HG03060 (cell line): ENCODE measurements at regions not wholly inside any gene's neighbourhood (a gene's known extent, or its start where the extent isn't known, plus 50 kb on each side); places are given as distances from the start of the nearest gene placed in this dataset.
A peak's percentile ranks its signal among the peaks of the same experiment; 100 is the strongest.

ENCODE experiments used
- ATAC-seq: cut with Tn5 transposase; IDR thresholded peaks from one replicate; pipeline ENCODE4 v1.9.1; 2021; ENCODE audit warnings: low read depth, moderate number of reproducible peaks; ENCODE audit not compliant: unreplicated experiment

DNA sequence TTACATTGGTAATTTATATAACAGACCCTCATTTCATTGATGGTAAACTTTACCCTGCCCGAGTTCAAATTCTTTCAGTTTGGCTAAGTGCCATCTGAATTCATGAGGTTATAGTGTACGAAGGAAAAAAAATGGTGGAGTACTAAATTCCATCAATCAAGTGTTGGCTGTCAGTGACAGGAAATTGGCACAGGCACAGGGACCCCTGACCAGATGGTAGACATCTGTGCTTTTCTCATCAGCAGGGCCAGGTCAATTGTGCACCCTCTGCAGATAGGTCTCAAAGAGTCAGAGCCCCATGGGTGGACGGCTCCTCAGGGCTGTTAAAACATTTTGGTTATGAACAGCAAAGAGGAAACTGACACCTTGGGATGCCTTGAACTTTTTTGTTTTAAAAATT, 439.2 kb downstream of the SETBP1 start:
- no peak for ATAC-seq

- ATAC-seq = no peak
These were observed 440.5 kb downstream of the SETBP1 start for GRCh38 chr18:45121146-45121545.

DNA sequence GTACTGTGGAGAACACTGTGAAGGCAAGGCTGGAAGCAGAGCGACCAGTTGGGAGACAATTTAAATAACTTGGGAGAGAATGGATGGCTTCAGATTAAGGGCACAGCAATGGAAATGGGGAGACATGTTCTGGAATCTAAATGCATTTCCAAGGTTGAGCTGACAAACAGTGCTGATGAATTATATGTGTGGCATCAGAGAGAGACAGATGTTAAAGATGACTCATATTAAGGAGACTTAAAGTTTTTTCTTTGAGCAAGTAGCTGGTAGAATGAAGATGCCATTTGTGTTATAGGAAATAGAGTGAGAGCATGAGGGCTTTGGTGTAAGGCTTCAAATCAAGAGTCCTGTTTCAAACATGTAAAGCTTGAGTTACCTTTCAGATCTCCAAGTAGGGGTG, 441.8 kb downstream of the SETBP1 start:
- no peak for ATAC-seq

DNA sequence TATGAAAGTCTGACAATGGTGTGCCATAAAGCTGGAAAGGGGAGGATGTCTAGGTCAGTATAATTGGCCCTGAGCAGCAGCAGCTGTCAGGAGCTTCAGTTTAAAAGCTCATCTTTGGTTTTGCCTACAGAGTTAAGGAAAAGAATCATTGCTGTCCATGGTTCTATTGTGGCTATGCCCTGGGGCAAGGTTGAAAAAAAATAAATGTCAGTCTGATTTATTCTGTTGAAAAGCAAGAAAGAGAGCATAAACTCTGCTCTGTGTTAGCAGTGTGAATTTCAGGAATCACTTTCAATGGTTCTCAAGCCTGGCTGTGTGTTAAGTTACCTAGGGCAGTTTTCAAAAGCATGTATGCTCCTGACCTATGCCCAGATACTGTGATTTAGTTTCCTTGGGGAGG, 446.7 kb downstream of the SETBP1 start:
- no peak for ATAC-seq

- no peak for ATAC-seq
These were observed 452.6 kb downstream of the SETBP1 start for GRCh38 chr18:45133276-45133675.

- ATAC-seq = no peak
These were observed 455.8 kb downstream of the SETBP1 start for GRCh38 chr18:45136381-45137086.

- no peak for ATAC-seq
These were observed 456.4 kb downstream of the SETBP1 start for GRCh38 chr18:45137087-45137419.

GRCh38 chr18:45139478-45139877, 458.8 kb downstream of the SETBP1 start:
- no peak for ATAC-seq

GRCh38 chr18:45142868-45143267, 462.2 kb downstream of the SETBP1 start:
- ATAC-seq = no peak

DNA sequence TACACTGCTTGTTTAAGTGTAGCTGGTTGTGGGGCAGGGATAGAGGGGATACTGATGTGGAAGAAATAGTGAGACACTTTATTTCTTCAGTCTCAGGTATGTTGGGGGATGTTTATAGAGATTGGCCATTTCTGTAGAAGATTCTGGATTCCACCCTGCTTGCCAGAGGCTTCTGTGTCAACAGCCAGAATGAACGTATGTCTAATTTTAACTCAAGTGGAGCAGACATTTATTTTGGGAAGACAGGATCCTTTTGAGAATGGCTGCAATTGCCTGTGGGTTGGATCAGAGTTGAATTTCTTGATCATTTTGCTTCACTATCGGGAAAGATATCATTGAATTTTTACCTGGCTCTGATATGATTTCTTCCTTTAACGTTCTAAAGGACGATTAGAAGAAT, 465.6 kb upstream of the SLC14A2 start:
- no peak for ATAC-seq

DNA sequence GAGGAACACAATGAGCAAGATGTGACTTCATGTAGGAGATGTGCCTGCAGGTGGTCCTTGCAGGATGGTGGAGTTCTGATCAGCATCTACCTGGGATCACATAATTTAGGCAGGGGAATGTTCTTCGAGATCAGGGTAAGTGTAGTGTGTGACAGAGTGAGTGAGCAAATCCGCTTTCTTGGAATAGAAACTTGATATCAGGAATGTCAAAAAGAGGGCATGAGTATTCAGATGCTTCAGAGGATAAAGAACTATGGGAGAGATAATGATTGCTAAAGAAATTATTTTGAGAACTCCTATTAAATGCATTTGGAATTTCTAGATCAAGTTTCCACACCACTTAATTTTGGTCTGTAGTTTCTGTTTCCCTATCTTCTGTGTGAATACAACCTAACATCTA, 463.6 kb upstream of the SLC14A2 start:
- ATAC-seq = no peak

DNA sequence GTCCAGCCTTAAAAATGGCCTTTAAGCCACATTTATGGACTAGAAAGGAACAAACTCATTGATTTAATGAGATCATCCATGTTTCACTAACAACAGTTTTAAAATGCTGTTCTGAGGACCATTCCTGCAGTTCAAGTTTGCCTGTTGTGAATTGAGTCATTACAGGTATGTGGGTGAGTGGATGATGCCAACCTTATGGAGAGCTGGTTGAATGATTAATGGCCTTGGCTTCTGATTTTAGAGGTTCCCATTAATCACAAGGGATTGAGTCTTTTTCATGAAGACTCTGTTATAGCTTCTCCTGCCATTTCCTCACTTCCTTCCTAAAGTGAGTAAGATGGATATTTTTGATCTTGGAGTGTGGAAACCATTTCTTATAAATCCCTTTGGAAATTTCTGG, 459.8 kb upstream of the SLC14A2 start:
- ATAC-seq = no peak

- ATAC-seq = no peak
These were observed 458.3 kb upstream of the SLC14A2 start for GRCh38 chr18:45156946-45157345.

DNA sequence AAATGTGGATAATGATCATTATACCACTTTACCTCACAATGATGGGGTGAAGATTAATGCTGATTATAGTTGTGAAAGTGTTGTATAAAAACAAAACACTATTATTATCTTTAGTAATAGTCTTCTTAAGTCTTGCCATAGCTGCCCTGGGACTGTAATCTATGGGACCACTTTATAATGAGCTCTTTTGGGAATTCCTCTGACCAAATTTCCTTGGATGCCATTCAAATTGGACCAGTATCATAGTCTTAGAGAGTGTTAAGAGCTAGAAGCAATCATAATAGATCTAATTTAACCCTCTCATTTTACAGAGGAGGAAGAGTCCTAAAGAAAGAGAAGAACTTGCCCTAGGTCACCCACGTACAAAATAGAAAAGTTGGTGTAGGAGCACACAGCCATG, 457.7 kb upstream of the SLC14A2 start:
- no peak for ATAC-seq

GRCh38 chr18:45161850-45162249, 453.4 kb upstream of the SLC14A2 start:
- peak; percentile 83 for ATAC-seq

- ATAC-seq = no peak
These were observed 451.4 kb upstream of the SLC14A2 start for GRCh38 chr18:45163871-45164270.

DNA sequence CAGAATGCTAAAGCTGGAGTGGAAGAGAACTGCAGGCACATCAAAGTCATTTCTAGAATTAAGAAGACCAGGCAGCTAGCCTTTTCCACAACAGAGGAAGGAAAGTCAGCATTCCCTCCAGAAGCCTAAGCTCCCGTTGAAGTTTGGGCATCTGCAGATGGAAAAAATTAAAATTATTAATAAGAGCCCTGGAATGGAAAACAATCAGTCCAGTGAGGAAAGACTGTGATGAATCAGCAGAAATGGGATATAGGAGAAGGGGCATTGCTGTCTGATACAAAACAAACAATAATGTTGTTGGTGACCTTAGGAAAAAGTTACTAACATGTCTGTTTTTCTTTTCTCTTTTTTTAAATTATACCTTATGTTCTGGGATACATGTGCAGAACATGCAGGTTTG, 450.7 kb upstream of the SLC14A2 start:
- no peak for ATAC-seq

DNA sequence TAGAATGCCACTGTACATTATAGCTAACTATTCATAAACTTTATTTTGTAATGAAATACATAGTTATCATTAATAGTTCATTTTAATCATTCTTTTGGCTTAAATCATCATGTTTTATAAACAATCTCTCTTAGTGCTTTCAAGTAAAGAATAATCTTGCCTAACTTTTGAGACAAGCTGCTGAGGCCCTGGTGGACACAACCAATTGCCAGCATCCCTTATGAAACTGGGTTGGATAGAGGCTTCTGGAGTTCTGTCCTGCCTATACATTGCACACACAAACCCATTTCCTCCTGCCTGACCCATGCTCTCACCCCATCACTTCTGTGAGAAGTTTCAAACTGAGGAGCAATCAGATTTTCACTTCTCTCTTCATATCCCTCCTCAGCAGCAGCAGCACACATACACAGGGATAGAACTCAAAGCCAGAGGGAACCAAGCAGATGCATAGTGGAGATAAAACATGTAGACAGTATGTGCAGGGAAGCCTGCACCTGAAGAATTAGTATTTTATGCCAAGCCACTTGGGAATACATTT, 450.0 kb upstream of the SLC14A2 start:
- ATAC-seq = no peak

GRCh38 chr18:45165871-45166270, 449.4 kb upstream of the SLC14A2 start:
- no peak for ATAC-seq

DNA sequence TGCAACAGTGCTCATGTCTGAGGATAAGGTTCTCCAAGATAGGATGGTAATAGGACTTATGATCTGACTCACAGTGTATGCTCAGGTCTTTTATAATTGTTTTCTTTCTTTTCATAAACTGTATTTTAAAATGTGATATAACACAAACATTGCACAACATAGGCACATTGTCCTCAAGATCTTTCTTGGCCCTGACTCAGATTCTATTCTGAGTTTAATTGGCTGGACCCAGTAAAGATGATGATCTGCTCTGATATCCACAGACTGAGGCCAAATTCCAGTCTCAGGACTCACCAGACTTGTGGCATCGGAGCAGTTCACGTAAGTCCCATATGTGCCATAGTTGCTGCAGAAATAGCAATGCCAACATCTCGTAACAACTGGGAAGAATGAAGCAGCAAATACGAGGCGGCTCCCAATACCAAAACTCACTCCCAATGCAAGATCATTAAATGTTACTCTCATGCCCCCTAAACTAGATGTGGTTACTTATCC, 448.9 kb upstream of the SLC14A2 start:
- no peak for ATAC-seq

GRCh38 chr18:45166836-45167551, 448.3 kb upstream of the SLC14A2 start:
- no peak for ATAC-seq
